OCI-LY1 (cell line): ENCODE measurements at regions not wholly inside any gene's neighbourhood (a gene's known extent, or its start where the extent isn't known, plus 50 kb on each side); places are given as distances from the start of the nearest gene placed in this dataset.
"Not testable (repeated sequence)": the region's sequence is repeated elsewhere in the genome, so short reads cannot be mapped to it uniquely, and the experiment has no call there.

ENCODE experiments used
- H2AFZ ChIP-seq: fragments of 200-600 bp; sonication (generic), shearing (Covaris generic); 2 replicates; pipeline ENCODE4 v1.6.0; 2014; ENCODE audit warnings: antibody characterized with exemption, mild to moderate bottlenecking, low read length
- H3F3A ChIP-seq: fragments of 200-600 bp; sonication (generic), shearing (Covaris generic); 2 replicates; pipeline ENCODE4 v1.6.0; 2014; ENCODE audit warnings: mild to moderate bottlenecking, antibody characterized with exemption, low read length, moderate library complexity; ENCODE audit not compliant: insufficient read depth
- H3K27ac ChIP-seq: fragments of 200-600 bp; sonication (generic); 2 replicates; pipeline ENCODE4 v1.5.1; 2014; ENCODE audit warnings: low read length, mixed run types, mild to moderate bottlenecking, low read depth; ENCODE audit not compliant: poor library complexity, severe bottlenecking
- H3K27me3 ChIP-seq: fragments of 200-600 bp; sonication (generic); 2 replicates; pipeline ENCODE4 v1.6.0; 2014; ENCODE audit warnings: antibody characterized with exemption, mild to moderate bottlenecking, low read length, moderate library complexity; ENCODE audit not compliant: insufficient read depth
- H3K36me3 ChIP-seq: fragments of 200-600 bp; sonication (generic); 2 replicates; pipeline ENCODE4 v1.6.1; 2014; ENCODE audit warnings: mild to moderate bottlenecking, antibody characterized with exemption, low read length, moderate library complexity, mixed read lengths; ENCODE audit not compliant: insufficient read depth
- H3K4me1 ChIP-seq: fragments of 200-600 bp; sonication (generic); 2 replicates; pipeline ENCODE4 v1.5.1; 2014; ENCODE audit warnings: mild to moderate bottlenecking, low read length, moderate library complexity; ENCODE audit not compliant: insufficient read depth, severe bottlenecking
- H3K4me2 ChIP-seq: fragments of 200-600 bp; sonication (generic), shearing (Covaris generic); 2 replicates; pipeline ENCODE4 v1.6.1; 2014; ENCODE audit warnings: low read length
- H3K4me3 ChIP-seq: fragments of 200-600 bp; sonication (generic); 2 replicates; pipeline ENCODE4 v1.5.1; 2014; ENCODE audit warnings: low read length, low read depth, mild to moderate bottlenecking, mixed read lengths; ENCODE audit not compliant: poor library complexity, severe bottlenecking
- H3K79me2 ChIP-seq: fragments of 200-600 bp; shearing (Covaris generic); 2 replicates; pipeline ENCODE4 v1.6.1; 2016; ENCODE audit warnings: mixed run types, low read length, mixed read lengths; ENCODE audit not compliant: insufficient read depth
- H3K9ac ChIP-seq: fragments of 200-600 bp; sonication (generic), shearing (Covaris generic); 2 replicates; pipeline ENCODE4 v1.6.1; 2014; ENCODE audit warnings: mild to moderate bottlenecking, low read length, mixed read lengths
- H3K9me2 ChIP-seq: fragments of 200-600 bp; sonication (generic), shearing (Covaris generic); 2 replicates; pipeline ENCODE4 v1.6.1; 2014; ENCODE audit warnings: low read depth, mild to moderate bottlenecking, low read length, mixed read lengths
- H3K9me3 ChIP-seq: fragments of 200-600 bp; shearing (Covaris generic); 2 replicates; pipeline ENCODE4 v1.6.1; 2014; ENCODE audit warnings: low read length, mixed read lengths
- H4K20me1 ChIP-seq: fragments of 200-600 bp; sonication (generic), shearing (Covaris generic); 2 replicates; pipeline ENCODE4 v1.6.0; 2016; ENCODE audit warnings: mild to moderate bottlenecking, low read length; ENCODE audit not compliant: insufficient read depth
- CTCF ChIP-seq: fragments of 200-600 bp; sonication (generic), shearing (Covaris generic); IDR thresholded peaks from 2 replicates; pipeline ENCODE4 v1.5.1; 2017; ENCODE audit warnings: mild to moderate bottlenecking, antibody characterized with exemption, low read length, moderate library complexity, mixed read lengths
- EZH2 ChIP-seq: fragments of 200-600 bp; sonication (generic), shearing (Covaris generic); IDR thresholded peaks from 2 replicates; pipeline ENCODE4 v1.8.0; 2017; ENCODE audit warnings: borderline replicate concordance, mixed run types, mild to moderate bottlenecking, antibody characterized with exemption, low read length, moderate library complexity, mixed read lengths

GRCh38 chr16:65244787-65245186 is 122.9 kb upstream of the CDH11 start:
- Histone ChIP-seq H3K9me3 (no peaks in the 10 kb centered on the region), H3K4me1 (no peaks in the 10 kb centered on the region), H3K4me3 (no peak overlapping the region), H3K9me2 (no peaks in the 10 kb centered on the region), H4K20me1 (no peaks in the 10 kb centered on the region), H3F3A (no peaks in the 10 kb centered on the region), H3K4me2 (no peak overlapping the region), H2AFZ (no peak overlapping the region), H3K27me3 (no peaks in the 10 kb centered on the region), H3K27ac (no peak overlapping the region), H3K9ac (no peak overlapping the region), H3K79me2 (no peaks in the 10 kb centered on the region), H3K36me3 (no peaks in the 10 kb centered on the region)
- TF ChIP-seq EZH2 = no peak
- TF ChIP-seq CTCF = no peak

GRCh38 chr16:65235339-65236177 is 113.7 kb upstream of the CDH11 start:
- Histone ChIP-seq H4K20me1 (no peaks in the 10 kb centered on the region), H3K9me3 (no peaks in the 10 kb centered on the region), H3F3A (no peaks in the 10 kb centered on the region), H3K27ac (no peak overlapping the region), H3K36me3 (no peaks in the 10 kb centered on the region), H3K4me3 (no peak overlapping the region), H3K79me2 (no peaks in the 10 kb centered on the region), H3K9me2 (no peaks in the 10 kb centered on the region), H3K9ac (no peak overlapping the region), H3K27me3 (no peaks in the 10 kb centered on the region), H3K4me2 (no peak overlapping the region), H2AFZ (no peak overlapping the region), H3K4me1 (no peaks in the 10 kb centered on the region)
- TF ChIP-seq EZH2 (no peak), CTCF (no peak)

GRCh38 chr16:65234721-65235320 is 113.0 kb upstream of the CDH11 start:
- not testable (repeated sequence) for H3K9me3 ChIP-seq, H3K27me3 ChIP-seq, H4K20me1 ChIP-seq, H3K79me2 ChIP-seq, H3K9me2 ChIP-seq, H3K27ac ChIP-seq, H2AFZ ChIP-seq, H3F3A ChIP-seq, H3K9ac ChIP-seq, H3K4me1 ChIP-seq, H3K4me3 ChIP-seq, H3K36me3 ChIP-seq, H3K4me2 ChIP-seq
